Lung (tissue), 11 donors: ENCODE measurements at regions not wholly inside any gene's neighbourhood (a gene's known extent, or its start where the extent isn't known, plus 50 kb on each side); places are given as distances from the start of the nearest gene placed in this dataset.

Experiments
- ATAC-seq: fragments of 200-7000 bp; cut with Tn5 transposase; one replicate; pipeline ENCODE4 v1.9.1; 2020; ENCODE audit warnings: moderate number of reproducible peaks; ENCODE audit not compliant: insufficient read depth, low FRiP score
- DNase-seq, 3 donors: peaks; one replicate each; pipeline ENCODE4 v3.0.0-alpha.2; 2013 to 2017
- H3K27ac ChIP-seq, 2 donors: one replicate each; pipeline ENCODE4 v1.5.1; 2013; ENCODE audit warnings: mild to moderate bottlenecking in 2 of 2, moderate library complexity in 2 of 2, control low read depth in 1 of 2, inconsistent platforms in 1 of 2, low read depth in 1 of 2, low read length in 1 of 2
- H3K27me3 ChIP-seq, 3 donors: one replicate each; pipeline ENCODE4 v1.5.1; 2013; ENCODE audit warnings: low read length in 2 of 3; ENCODE audit not compliant: control insufficient read depth in 3 of 3, insufficient read depth in 3 of 3
- H3K36me3 ChIP-seq, 4 donors: one replicate each; pipeline ENCODE4 v1.5.1; 2013; ENCODE audit warnings: low read length in 4 of 4, mild to moderate bottlenecking in 1 of 4, moderate library complexity in 1 of 4; ENCODE audit not compliant: control insufficient read depth in 4 of 4, insufficient read depth in 4 of 4
- H3K4me1 ChIP-seq, 5 donors: one replicate each; pipeline ENCODE4 v1.5.1; 2013; ENCODE audit warnings: low read length in 5 of 5, mild to moderate bottlenecking in 2 of 5, moderate library complexity in 1 of 5; ENCODE audit not compliant: control insufficient read depth in 5 of 5, insufficient read depth in 5 of 5
- H3K4me3 ChIP-seq: one replicate; pipeline ENCODE4 v1.5.1; 2013; ENCODE audit warnings: mild to moderate bottlenecking, control low read depth, moderate library complexity
- H3K9ac ChIP-seq, 2 donors: one replicate each; pipeline ENCODE4 v1.5.1; 2013; ENCODE audit warnings: low read length in 2 of 2, control low read depth in 1 of 2; ENCODE audit not compliant: insufficient read depth in 1 of 2
- H3K9me3 ChIP-seq, 4 donors: one replicate each; pipeline ENCODE4 v1.5.1; 2013; ENCODE audit warnings: low read length in 3 of 4, mild to moderate bottlenecking in 1 of 4, moderate library complexity in 1 of 4; ENCODE audit not compliant: control insufficient read depth in 4 of 4, insufficient read depth in 3 of 4
- WGBS, 2 donors: extraction: QIAGEN DNeasy Blood & Tissue Kit; methylation state at CpG; one replicate each; pipeline ENCODE4 v1.1.7; 2013; 5-methylcytosine and 5-hydroxymethylcytosine counted together
- TF ChIP-seq, protein P1 (sequence below): IDR thresholded peaks from 2 replicates; pipeline ENCODE4 v1.5.1; 2012; ENCODE audit warnings: mild to moderate bottlenecking; ENCODE audit errors: control extremely low read depth, extremely low read depth
- donor health status: control.
- donor health status: control.
- donor health status: Bipolar disorder and iron deficiency.
- donor health status: healthy.
- donor health status: DM: yes; HTN: yes; CAD: no.

DNA sequence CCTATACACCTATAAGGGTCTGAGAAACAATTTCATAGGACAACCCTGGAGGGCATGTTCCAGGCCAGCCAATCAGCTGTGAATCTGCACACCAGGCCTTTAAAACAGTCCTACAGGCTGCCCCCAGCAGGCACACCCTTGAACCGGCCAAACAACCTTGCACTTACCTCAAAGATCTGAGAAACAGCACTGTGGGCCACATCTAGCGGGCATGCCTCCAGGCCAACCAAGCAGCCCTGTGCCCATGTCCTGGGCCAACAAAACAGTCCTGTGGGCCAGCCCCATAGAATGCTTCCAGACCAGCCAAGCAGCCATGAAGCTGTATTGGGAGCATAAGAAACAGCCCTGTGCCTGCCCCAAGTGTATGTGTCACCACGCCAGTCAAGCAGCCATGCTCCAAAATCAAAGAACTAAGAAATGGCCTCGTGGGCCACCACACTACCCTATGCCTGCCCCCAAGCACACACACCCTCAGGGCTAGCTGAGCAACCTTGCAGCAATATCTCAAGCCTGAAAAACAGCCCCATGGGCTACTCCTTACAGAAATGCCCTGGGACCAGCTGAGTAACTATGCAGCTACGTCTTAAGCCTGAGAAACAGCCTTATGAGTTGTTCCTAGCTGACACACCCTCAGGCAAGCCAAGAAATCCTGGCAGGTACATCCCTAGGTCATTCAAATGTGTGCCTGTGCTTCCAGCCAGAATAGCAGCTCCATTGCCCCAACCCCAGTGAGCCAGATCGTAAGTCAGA, 2243.8 kb upstream of the C9orf72 start:
- Histone ChIP-seq H3K4me3 (no peak overlapping the region), H3K4me1 (no peaks in the 10 kb centered on the region), H3K9me3 (peaks cover 0 to 12% (median 4%) of the 10 kb centered on the region in 4 donors), H3K27ac (no peak overlapping the region), H3K36me3 (no peaks in the 10 kb centered on the region), H3K9ac (no peak overlapping the region), H3K27me3 (no peaks in the 10 kb centered on the region)
- TF ChIP-seq, protein P1, sequence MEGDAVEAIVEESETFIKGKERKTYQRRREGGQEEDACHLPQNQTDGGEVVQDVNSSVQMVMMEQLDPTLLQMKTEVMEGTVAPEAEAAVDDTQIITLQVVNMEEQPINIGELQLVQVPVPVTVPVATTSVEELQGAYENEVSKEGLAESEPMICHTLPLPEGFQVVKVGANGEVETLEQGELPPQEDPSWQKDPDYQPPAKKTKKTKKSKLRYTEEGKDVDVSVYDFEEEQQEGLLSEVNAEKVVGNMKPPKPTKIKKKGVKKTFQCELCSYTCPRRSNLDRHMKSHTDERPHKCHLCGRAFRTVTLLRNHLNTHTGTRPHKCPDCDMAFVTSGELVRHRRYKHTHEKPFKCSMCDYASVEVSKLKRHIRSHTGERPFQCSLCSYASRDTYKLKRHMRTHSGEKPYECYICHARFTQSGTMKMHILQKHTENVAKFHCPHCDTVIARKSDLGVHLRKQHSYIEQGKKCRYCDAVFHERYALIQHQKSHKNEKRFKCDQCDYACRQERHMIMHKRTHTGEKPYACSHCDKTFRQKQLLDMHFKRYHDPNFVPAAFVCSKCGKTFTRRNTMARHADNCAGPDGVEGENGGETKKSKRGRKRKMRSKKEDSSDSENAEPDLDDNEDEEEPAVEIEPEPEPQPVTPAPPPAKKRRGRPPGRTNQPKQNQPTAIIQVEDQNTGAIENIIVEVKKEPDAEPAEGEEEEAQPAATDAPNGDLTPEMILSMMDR: no peak
- WGBS, 2 donors: 79 to 90% methylated on average over 6 of the region's 6 CpGs
- ATAC-seq (no peak), DNase-seq (no peak)

DNA sequence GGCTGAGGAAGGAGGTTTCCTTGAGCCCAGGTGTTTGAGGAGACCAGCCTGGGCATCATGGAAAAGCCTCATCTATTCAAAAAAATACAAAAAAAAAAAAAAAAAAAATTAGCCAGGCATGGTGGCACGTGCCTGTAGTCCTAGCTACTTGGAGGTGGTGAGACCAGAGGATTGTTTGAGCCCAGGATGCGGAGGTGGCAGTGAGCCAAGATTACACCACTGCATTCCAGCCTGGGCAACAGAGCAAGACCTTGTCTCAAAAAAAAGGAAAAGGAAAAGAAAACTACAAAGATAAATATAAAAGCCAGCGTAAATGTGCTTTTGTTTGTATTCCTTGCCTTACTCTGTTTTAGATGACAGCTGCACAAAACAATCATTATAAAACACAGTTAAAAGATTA, 2249.2 kb upstream of the C9orf72 start:
- ATAC-seq: no peak
- TF ChIP-seq, protein P1: no peak
- H3K4me1 ChIP-seq: no peaks in the 10 kb centered on the region
- no peak for DNase-seq
- H3K36me3 ChIP-seq: no peaks in the 10 kb centered on the region
- 65 to 70% methylated on average over 3 of the region's 3 CpGs for WGBS, 2 donors
- H3K9me3 ChIP-seq: peaks cover 0 to 5% (median 2%) of the 10 kb centered on the region in 4 donors
- H3K27ac ChIP-seq: no peak overlapping the region
- no peak overlapping the region for H3K4me3 ChIP-seq
- no peaks in the 10 kb centered on the region for H3K27me3 ChIP-seq
- H3K9ac ChIP-seq: no peak overlapping the region

GRCh38 chr9:29826421-29826820, 2253.1 kb upstream of the C9orf72 start:
- DNase-seq (no peak), ATAC-seq (no peak)
- H3K9me3 ChIP-seq: peaks cover 0 to 5% (median 2%) of the 10 kb centered on the region in 4 donors

More at GRCh38 chr9:29826421-29826820, 2253.1 kb upstream of the C9orf72 start:
- TF ChIP-seq, protein P1: no peak
- H3K36me3 ChIP-seq: no peaks in the 10 kb centered on the region
- H3K27ac ChIP-seq: no peak overlapping the region
- H3K4me1 ChIP-seq: no peaks in the 10 kb centered on the region
- WGBS, 2 donors: 94 to 97% methylated on average over 23 of the region's 23 CpGs
- H3K9ac ChIP-seq: no peak overlapping the region
- H3K27me3 ChIP-seq: no peaks in the 10 kb centered on the region
- no peak overlapping the region for H3K4me3 ChIP-seq
